GM12878 (cell line): ENCODE measurements at regions not wholly inside any gene's neighbourhood (a gene's known extent, or its start where the extent isn't known, plus 50 kb on each side); places are given as distances from the start of the nearest gene placed in this dataset.

ENCODE experiments used
- CHD1 ChIP-seq: IDR thresholded peaks from 2 replicates; pipeline ENCODE4 v1.6.1; 2012; ENCODE audit warnings: low read depth, low read length, improper control_type of control experiment
- GABPA ChIP-seq: IDR thresholded peaks from 2 replicates; pipeline ENCODE4 v1.6.1; 2014; ENCODE audit warnings: antibody characterized with exemption, low read depth, mild to moderate bottlenecking, inconsistent platforms
- POLR2A ChIP-seq: IDR thresholded peaks from 2 replicates; pipeline ENCODE4 v1.6.1; 2011; ENCODE audit warnings: low read depth, mild to moderate bottlenecking, low read length
- SP1 ChIP-seq: IDR thresholded peaks from one replicate; pipeline ENCODE4 v1.6.1; 2011; ENCODE audit warnings: low read depth, low read length
- SRF ChIP-seq, 2 experiments: IDR thresholded peaks; 2 replicates each; pipeline ENCODE4 v1.6.1; 2011; ENCODE audit warnings: low read depth in 2 of 2, low read length in 2 of 2, mild to moderate bottlenecking in 1 of 2, moderate library complexity in 1 of 2
- ZNF274 ChIP-seq: IDR thresholded peaks from one replicate; pipeline ENCODE4 v1.8.0; 2011; ENCODE audit not compliant: insufficient read length, insufficient read depth
- TF ChIP-seq, protein P1 (sequence below), 3 experiments: IDR thresholded peaks in 2 of 3; conservative IDR thresholded peaks in 1 of 3; 2 replicates each; pipeline ENCODE4 v1.5.1; 2011; ENCODE audit warnings: low read depth in 3 of 3, low read length in 3 of 3, mild to moderate bottlenecking in 3 of 3, control low read depth in 2 of 3, moderate library complexity in 2 of 3, inconsistent platforms in 1 of 3, mixed read lengths in 1 of 3; ENCODE audit not compliant: control insufficient read depth in 2 of 3, insufficient read depth in 1 of 3; ENCODE audit errors: extremely low read depth in 1 of 3

DNA sequence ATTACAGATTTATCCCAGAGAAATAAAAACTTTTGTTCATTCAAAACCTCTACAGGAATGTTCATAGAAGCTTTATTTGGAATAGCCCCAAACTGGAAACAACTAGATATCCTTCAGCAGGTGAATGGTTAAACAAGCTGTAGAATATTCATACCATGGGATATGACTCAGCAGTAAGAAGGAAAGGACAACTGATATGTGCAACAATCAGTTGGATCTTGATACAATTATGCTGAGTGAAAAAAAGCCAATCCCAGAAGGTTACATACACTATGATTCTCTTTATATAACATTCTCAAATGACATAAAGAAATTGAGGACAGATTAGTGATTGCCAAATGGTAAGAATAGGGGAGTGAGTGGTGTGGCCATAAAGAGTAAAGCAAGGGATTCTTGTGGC lies 376.7 kb downstream of the S1PR1 start:
- TF ChIP-seq POLR2A (no peak), ZNF274 (no peak), CHD1 (no peak), SRF (IDR thresholded peaks at IDR 0.05; ENCODE audit: low read depth in 2 of 2, low read length in 2 of 2) (no peak), GABPA (no peak), SP1 (no peak)
- TF ChIP-seq, protein P1, sequence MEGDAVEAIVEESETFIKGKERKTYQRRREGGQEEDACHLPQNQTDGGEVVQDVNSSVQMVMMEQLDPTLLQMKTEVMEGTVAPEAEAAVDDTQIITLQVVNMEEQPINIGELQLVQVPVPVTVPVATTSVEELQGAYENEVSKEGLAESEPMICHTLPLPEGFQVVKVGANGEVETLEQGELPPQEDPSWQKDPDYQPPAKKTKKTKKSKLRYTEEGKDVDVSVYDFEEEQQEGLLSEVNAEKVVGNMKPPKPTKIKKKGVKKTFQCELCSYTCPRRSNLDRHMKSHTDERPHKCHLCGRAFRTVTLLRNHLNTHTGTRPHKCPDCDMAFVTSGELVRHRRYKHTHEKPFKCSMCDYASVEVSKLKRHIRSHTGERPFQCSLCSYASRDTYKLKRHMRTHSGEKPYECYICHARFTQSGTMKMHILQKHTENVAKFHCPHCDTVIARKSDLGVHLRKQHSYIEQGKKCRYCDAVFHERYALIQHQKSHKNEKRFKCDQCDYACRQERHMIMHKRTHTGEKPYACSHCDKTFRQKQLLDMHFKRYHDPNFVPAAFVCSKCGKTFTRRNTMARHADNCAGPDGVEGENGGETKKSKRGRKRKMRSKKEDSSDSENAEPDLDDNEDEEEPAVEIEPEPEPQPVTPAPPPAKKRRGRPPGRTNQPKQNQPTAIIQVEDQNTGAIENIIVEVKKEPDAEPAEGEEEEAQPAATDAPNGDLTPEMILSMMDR (IDR thresholded peaks at IDR 0.05 in 2 of 3, conservative IDR thresholded peaks at IDR 0.05 in 1 of 3; ENCODE audit: control insufficient read depth in 2 of 3, extremely low read depth in 1 of 3, insufficient read depth in 1 of 3, low read depth in 3 of 3, low read length in 3 of 3), result no peak
